ENCODE measurements at regions not wholly inside any gene's neighbourhood (a gene's known extent, or its start where the extent isn't known, plus 50 kb on each side); places are given as distances from the start of the nearest gene placed in this dataset.

DNA sequence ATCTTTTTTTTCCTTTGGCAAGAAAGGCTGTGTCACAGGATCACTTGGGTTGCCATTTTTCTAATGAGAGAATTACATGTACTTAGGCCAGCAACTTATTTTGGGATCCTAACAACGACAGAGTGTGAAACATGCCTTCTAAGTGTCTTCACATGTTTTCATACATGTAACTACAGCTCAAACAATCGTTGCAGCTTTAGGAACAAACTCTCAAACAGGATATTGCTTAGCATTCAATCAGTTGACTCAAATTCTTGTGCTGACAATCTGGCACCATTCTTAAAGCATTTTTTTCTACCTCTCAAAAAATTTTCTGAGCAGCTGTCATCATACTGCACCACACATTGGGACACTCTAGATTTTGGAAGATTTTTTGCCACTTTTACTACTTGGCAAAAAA, 435.5 kb downstream of the HINT1 start:
- no peaks in the 10 kb centered on the region for H3K27me3 Mint-ChIP-seq (ENCODE audit: low read depth)
- CTCF ChIA-PET, result no interaction called here

More for the DNA sequence above, 435.5 kb downstream of the HINT1 start:
- H3K4me3 Mint-ChIP-seq, result no peak overlapping the region
- H3K9me3 Mint-ChIP-seq, result peaks cover 6% of the 10 kb centered on the region
- H3K4me1 Mint-ChIP-seq, result peaks cover 37% of the 10 kb centered on the region
- DNase-seq (ENCODE audit: low spot score) (no peak), ATAC-seq (no peak)
- no peak for TF ChIP-seq TP53 (CRISPR knock-in tag; IDR thresholded peaks at IDR 0.05)
- TF ChIP-seq, protein P1, sequence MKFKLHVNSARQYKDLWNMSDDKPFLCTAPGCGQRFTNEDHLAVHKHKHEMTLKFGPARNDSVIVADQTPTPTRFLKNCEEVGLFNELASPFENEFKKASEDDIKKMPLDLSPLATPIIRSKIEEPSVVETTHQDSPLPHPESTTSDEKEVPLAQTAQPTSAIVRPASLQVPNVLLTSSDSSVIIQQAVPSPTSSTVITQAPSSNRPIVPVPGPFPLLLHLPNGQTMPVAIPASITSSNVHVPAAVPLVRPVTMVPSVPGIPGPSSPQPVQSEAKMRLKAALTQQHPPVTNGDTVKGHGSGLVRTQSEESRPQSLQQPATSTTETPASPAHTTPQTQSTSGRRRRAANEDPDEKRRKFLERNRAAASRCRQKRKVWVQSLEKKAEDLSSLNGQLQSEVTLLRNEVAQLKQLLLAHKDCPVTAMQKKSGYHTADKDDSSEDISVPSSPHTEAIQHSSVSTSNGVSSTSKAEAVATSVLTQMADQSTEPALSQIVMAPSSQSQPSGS (CRISPR knock-in tag; IDR thresholded peaks at IDR 0.05; ENCODE audit: borderline replicate concordance, low read depth), result no peak
- TF ChIP-seq, protein P2, sequence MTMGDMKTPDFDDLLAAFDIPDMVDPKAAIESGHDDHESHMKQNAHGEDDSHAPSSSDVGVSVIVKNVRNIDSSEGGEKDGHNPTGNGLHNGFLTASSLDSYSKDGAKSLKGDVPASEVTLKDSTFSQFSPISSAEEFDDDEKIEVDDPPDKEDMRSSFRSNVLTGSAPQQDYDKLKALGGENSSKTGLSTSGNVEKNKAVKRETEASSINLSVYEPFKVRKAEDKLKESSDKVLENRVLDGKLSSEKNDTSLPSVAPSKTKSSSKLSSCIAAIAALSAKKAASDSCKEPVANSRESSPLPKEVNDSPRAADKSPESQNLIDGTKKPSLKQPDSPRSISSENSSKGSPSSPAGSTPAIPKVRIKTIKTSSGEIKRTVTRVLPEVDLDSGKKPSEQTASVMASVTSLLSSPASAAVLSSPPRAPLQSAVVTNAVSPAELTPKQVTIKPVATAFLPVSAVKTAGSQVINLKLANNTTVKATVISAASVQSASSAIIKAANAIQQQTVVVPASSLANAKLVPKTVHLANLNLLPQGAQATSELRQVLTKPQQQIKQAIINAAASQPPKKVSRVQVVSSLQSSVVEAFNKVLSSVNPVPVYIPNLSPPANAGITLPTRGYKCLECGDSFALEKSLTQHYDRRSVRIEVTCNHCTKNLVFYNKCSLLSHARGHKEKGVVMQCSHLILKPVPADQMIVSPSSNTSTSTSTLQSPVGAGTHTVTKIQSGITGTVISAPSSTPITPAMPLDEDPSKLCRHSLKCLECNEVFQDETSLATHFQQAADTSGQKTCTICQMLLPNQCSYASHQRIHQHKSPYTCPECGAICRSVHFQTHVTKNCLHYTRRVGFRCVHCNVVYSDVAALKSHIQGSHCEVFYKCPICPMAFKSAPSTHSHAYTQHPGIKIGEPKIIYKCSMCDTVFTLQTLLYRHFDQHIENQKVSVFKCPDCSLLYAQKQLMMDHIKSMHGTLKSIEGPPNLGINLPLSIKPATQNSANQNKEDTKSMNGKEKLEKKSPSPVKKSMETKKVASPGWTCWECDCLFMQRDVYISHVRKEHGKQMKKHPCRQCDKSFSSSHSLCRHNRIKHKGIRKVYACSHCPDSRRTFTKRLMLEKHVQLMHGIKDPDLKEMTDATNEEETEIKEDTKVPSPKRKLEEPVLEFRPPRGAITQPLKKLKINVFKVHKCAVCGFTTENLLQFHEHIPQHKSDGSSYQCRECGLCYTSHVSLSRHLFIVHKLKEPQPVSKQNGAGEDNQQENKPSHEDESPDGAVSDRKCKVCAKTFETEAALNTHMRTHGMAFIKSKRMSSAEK (CRISPR knock-in tag; IDR thresholded peaks at IDR 0.05; ENCODE audit: borderline replicate concordance), result no peak
- TF ChIP-seq, protein P3, sequence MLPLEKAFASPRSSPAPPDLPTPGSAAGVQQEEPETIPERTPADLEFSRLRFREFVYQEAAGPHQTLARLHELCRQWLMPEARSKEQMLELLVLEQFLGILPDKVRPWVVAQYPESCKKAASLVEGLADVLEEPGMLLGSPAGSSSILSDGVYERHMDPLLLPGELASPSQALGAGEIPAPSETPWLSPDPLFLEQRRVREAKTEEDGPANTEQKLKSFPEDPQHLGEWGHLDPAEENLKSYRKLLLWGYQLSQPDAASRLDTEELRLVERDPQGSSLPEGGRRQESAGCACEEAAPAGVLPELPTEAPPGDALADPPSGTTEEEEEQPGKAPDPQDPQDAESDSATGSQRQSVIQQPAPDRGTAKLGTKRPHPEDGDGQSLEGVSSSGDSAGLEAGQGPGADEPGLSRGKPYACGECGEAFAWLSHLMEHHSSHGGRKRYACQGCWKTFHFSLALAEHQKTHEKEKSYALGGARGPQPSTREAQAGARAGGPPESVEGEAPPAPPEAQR (CRISPR knock-in tag; IDR thresholded peaks at IDR 0.05), result no peak
- no peak for TF ChIP-seq TCF7 (CRISPR knock-in tag; IDR thresholded peaks at IDR 0.05; ENCODE audit: low read depth)
- TF ChIP-seq OVOL2 (CRISPR knock-in tag; IDR thresholded peaks at IDR 0.05; ENCODE audit: borderline replicate concordance), result no peak
- no peak for TF ChIP-seq ELF4 (CRISPR knock-in tag; IDR thresholded peaks at IDR 0.05; ENCODE audit: low read depth)
- TF ChIP-seq, protein P4, sequence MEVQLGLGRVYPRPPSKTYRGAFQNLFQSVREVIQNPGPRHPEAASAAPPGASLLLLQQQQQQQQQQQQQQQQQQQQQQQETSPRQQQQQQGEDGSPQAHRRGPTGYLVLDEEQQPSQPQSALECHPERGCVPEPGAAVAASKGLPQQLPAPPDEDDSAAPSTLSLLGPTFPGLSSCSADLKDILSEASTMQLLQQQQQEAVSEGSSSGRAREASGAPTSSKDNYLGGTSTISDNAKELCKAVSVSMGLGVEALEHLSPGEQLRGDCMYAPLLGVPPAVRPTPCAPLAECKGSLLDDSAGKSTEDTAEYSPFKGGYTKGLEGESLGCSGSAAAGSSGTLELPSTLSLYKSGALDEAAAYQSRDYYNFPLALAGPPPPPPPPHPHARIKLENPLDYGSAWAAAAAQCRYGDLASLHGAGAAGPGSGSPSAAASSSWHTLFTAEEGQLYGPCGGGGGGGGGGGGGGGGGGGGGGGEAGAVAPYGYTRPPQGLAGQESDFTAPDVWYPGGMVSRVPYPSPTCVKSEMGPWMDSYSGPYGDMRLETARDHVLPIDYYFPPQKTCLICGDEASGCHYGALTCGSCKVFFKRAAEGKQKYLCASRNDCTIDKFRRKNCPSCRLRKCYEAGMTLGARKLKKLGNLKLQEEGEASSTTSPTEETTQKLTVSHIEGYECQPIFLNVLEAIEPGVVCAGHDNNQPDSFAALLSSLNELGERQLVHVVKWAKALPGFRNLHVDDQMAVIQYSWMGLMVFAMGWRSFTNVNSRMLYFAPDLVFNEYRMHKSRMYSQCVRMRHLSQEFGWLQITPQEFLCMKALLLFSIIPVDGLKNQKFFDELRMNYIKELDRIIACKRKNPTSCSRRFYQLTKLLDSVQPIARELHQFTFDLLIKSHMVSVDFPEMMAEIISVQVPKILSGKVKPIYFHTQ (CRISPR knock-in tag; IDR thresholded peaks at IDR 0.05), result no peak
- no peak for TF ChIP-seq GRHL2 (CRISPR knock-in tag; IDR thresholded peaks at IDR 0.05; ENCODE audit: insufficient replicate concordance, severe bottlenecking)
- TF ChIP-seq, protein P5, sequence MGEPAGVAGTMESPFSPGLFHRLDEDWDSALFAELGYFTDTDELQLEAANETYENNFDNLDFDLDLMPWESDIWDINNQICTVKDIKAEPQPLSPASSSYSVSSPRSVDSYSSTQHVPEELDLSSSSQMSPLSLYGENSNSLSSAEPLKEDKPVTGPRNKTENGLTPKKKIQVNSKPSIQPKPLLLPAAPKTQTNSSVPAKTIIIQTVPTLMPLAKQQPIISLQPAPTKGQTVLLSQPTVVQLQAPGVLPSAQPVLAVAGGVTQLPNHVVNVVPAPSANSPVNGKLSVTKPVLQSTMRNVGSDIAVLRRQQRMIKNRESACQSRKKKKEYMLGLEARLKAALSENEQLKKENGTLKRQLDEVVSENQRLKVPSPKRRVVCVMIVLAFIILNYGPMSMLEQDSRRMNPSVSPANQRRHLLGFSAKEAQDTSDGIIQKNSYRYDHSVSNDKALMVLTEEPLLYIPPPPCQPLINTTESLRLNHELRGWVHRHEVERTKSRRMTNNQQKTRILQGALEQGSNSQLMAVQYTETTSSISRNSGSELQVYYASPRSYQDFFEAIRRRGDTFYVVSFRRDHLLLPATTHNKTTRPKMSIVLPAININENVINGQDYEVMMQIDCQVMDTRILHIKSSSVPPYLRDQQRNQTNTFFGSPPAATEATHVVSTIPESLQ (CRISPR knock-in tag; IDR thresholded peaks at IDR 0.05), result no peak
- TF ChIP-seq ZNF219 (CRISPR knock-in tag; IDR thresholded peaks at IDR 0.05; ENCODE audit: borderline replicate concordance), result no peak
- no peak for TF ChIP-seq ESRRA (CRISPR knock-in tag; IDR thresholded peaks at IDR 0.05; ENCODE audit: borderline replicate concordance)
- TF ChIP-seq, protein P6, sequence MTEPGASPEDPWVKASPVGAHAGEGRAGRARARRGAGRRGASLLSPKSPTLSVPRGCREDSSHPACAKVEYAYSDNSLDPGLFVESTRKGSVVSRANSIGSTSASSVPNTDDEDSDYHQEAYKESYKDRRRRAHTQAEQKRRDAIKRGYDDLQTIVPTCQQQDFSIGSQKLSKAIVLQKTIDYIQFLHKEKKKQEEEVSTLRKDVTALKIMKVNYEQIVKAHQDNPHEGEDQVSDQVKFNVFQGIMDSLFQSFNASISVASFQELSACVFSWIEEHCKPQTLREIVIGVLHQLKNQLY (CRISPR knock-in tag; IDR thresholded peaks at IDR 0.05), result no peak
- TF ChIP-seq NFE2L1 (CRISPR knock-in tag; IDR thresholded peaks at IDR 0.05), result no peak
- no peak for TF ChIP-seq GTF2I (CRISPR knock-in tag; conservative IDR thresholded peaks at IDR 0.05)
- TF ChIP-seq, protein P7, sequence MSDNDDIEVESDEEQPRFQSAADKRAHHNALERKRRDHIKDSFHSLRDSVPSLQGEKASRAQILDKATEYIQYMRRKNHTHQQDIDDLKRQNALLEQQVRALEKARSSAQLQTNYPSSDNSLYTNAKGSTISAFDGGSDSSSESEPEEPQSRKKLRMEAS (CRISPR knock-in tag; IDR thresholded peaks at IDR 0.05), result no peak
- TF ChIP-seq JUN (CRISPR knock-in tag; IDR thresholded peaks at IDR 0.05), result no peak
- TF ChIP-seq RELA (CRISPR knock-in tag; IDR thresholded peaks at IDR 0.05; ENCODE audit: borderline replicate concordance), result no peak
- TF ChIP-seq PRRX2 (CRISPR knock-in tag; IDR thresholded peaks at IDR 0.05), result no peak
- no peak for TF ChIP-seq ETV6 (CRISPR knock-in tag; IDR thresholded peaks at IDR 0.05)
- no peak overlapping the region for H3K27ac Mint-ChIP-seq
- POLR2A ChIA-PET, result no interaction called here
- H3K36me3 Mint-ChIP-seq, result peaks cover 3% of the 10 kb centered on the region
